ENCODE measurements at regions not wholly inside any gene's neighbourhood (a gene's known extent, or its start where the extent isn't known, plus 50 kb on each side); places are given as distances from the start of the nearest gene placed in this dataset.

DNA sequence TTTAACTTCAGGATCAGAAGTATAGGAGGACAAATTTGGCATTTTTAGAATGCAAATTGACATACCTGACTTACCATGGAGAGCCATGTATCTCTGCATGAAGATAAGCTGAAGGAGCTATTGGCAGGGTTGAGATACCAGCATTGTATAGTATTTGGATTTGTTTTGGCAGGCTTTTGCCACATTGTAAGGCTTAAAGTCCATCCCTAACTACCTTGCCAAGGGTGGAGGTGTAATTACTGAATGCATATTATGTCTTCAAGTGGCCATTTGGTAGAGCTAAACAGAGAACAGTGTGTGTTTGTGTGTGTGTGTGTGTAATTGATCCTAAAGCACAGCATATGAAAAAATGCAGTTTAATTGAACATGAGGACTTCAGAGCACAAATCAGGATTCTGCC, 324.7 kb downstream of the FAM170A start:
- POLR2A ChIA-PET: no interaction called here
- H3K9me3 ChIP-seq (ENCODE audit: low read length): no peaks in the 10 kb centered on the region
- H2AFZ ChIP-seq (ENCODE audit: low read length): no peak overlapping the region
- H3K27ac ChIP-seq (ENCODE audit: low read depth, low read length, poor library complexity, severe bottlenecking): no peak overlapping the region
- H3K36me3 ChIP-seq (ENCODE audit: insufficient read depth, low read length): no peaks in the 10 kb centered on the region
- TF ChIP-seq, protein P1, sequence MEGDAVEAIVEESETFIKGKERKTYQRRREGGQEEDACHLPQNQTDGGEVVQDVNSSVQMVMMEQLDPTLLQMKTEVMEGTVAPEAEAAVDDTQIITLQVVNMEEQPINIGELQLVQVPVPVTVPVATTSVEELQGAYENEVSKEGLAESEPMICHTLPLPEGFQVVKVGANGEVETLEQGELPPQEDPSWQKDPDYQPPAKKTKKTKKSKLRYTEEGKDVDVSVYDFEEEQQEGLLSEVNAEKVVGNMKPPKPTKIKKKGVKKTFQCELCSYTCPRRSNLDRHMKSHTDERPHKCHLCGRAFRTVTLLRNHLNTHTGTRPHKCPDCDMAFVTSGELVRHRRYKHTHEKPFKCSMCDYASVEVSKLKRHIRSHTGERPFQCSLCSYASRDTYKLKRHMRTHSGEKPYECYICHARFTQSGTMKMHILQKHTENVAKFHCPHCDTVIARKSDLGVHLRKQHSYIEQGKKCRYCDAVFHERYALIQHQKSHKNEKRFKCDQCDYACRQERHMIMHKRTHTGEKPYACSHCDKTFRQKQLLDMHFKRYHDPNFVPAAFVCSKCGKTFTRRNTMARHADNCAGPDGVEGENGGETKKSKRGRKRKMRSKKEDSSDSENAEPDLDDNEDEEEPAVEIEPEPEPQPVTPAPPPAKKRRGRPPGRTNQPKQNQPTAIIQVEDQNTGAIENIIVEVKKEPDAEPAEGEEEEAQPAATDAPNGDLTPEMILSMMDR (conservative IDR thresholded peaks at IDR 0.05; ENCODE audit: low read length): no peak
- TF ChIP-seq EZH2phosphoT487 (IDR thresholded peaks at IDR 0.05; ENCODE audit: borderline replicate concordance, low read depth, low read length): no peak
- no peak overlapping the region for H3K4me3 ChIP-seq (ENCODE audit: low read depth, low read length, poor library complexity, severe bottlenecking)
- CTCF ChIA-PET (ENCODE audit: unreplicated experiment): no interaction called here
- H4K20me1 ChIP-seq (ENCODE audit: insufficient read depth, low read length): no peaks in the 10 kb centered on the region
- H3K79me2 ChIP-seq (ENCODE audit: insufficient read depth, low read depth, low read length): no peaks in the 10 kb centered on the region
- no peaks in the 10 kb centered on the region for H3K4me1 ChIP-seq (ENCODE audit: insufficient read depth, low read length, poor library complexity, severe bottlenecking)
- H3K4me2 ChIP-seq (ENCODE audit: low read length): no peak overlapping the region
- no TSS peak for BruUV-seq (replicated peaks)
- intact Hi-C loops (cut with micrococcal nuclease; ENCODE audit: unreplicated experiment): no loop called here
- no peaks in the 10 kb centered on the region for H3K9me2 ChIP-seq (ENCODE audit: insufficient read depth, low read length)
- no peak for DNase-seq (ENCODE audit: low spot score)

DNA sequence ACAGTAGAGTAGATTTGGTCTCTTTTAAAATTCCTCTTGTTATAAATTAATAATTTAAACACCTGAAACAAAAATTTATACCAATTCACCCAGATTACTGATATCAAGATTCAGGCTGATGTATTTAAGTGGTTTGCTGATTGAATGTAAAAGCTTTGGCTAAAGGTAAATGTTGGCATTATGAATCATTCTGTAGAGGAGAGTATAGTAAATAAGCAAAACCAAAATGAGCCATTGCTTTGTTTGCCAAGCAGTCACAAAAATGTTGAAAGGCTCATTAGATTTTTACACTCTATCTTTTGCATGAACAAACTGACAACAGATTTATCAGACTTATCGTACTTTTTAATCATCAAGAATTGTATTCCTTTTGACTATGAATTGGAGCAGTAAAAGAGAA, 332.6 kb downstream of the FAM170A start:
- Histone ChIP-seq H3K4me3 (ENCODE audit: low read depth, low read length, poor library complexity, severe bottlenecking) (no peak overlapping the region), H4K20me1 (ENCODE audit: insufficient read depth, low read length) (no peaks in the 10 kb centered on the region), H3K9me2 (ENCODE audit: insufficient read depth, low read length) (no peaks in the 10 kb centered on the region), H3K4me1 (ENCODE audit: insufficient read depth, low read length, poor library complexity, severe bottlenecking) (no peaks in the 10 kb centered on the region), H3K79me2 (ENCODE audit: insufficient read depth, low read depth, low read length) (no peaks in the 10 kb centered on the region), H3K36me3 (ENCODE audit: insufficient read depth, low read length) (no peaks in the 10 kb centered on the region), H3K27ac (ENCODE audit: low read depth, low read length, poor library complexity, severe bottlenecking) (no peak overlapping the region), H3K4me2 (ENCODE audit: low read length) (no peak overlapping the region), H2AFZ (ENCODE audit: low read length) (no peak overlapping the region), H3K9me3 (ENCODE audit: low read length) (no peaks in the 10 kb centered on the region)
- ChIA-PET POLR2A (interaction anchor here (1.5 kb wide), 1 partner anchor 9 kb away, joined by 3 read pairs; no protein-coding TSS in a partner anchor), CTCF (ENCODE audit: unreplicated experiment) (no interaction called here)
- intact Hi-C loops (cut with micrococcal nuclease; ENCODE audit: unreplicated experiment): no loop called here
- DNase-seq (ENCODE audit: low spot score): no peak
- TF ChIP-seq, protein P1 (conservative IDR thresholded peaks at IDR 0.05; ENCODE audit: low read length): no peak
- no peak for TF ChIP-seq EZH2phosphoT487 (IDR thresholded peaks at IDR 0.05; ENCODE audit: borderline replicate concordance, low read depth, low read length)
- no TSS peak for BruUV-seq (replicated peaks)

DNA sequence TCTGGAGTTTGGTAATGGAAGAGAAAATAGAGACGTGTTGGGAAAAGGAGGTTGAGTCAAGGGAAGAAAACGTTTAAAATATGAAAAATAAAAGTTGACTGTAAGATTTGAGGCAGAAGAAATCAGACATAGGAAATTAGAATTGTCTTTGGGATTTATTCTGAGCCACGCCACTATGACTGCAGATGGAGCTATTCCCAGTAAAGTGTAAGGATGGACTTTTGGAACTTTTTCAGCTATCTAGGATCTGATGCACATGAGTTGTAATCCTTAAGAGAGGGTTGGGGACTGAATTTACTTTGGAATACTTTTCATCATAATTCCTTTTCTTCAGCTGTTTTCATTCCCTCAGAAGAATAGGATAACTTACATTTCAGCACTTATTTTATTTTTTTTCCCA, 336.7 kb downstream of the FAM170A start:
- no peaks in the 10 kb centered on the region for H4K20me1 ChIP-seq (ENCODE audit: insufficient read depth, low read length)
- TF ChIP-seq EZH2phosphoT487 (IDR thresholded peaks at IDR 0.05; ENCODE audit: borderline replicate concordance, low read depth, low read length): no peak
- TF ChIP-seq, protein P1 (conservative IDR thresholded peaks at IDR 0.05; ENCODE audit: low read length): no peak
- ChIA-PET CTCF (ENCODE audit: unreplicated experiment) (no interaction called here), POLR2A (interaction anchor here (0.7 to 1.2 kb wide), 2 partner anchors 9 to 12 kb away, joined by 4 to 5 read pairs; no protein-coding TSS in a partner anchor)
- H3K79me2 ChIP-seq (ENCODE audit: insufficient read depth, low read depth, low read length): no peaks in the 10 kb centered on the region
- BruUV-seq (replicated peaks): no TSS peak
- intact Hi-C loops (cut with micrococcal nuclease; ENCODE audit: unreplicated experiment): no loop called here
- H3K9me2 ChIP-seq (ENCODE audit: insufficient read depth, low read length): no peaks in the 10 kb centered on the region
- H3K36me3 ChIP-seq (ENCODE audit: insufficient read depth, low read length): no peaks in the 10 kb centered on the region
- H3K4me3 ChIP-seq (ENCODE audit: low read depth, low read length, poor library complexity, severe bottlenecking): no peak overlapping the region
- H3K9me3 ChIP-seq (ENCODE audit: low read length): no peaks in the 10 kb centered on the region
- no peak overlapping the region for H3K27ac ChIP-seq (ENCODE audit: low read depth, low read length, poor library complexity, severe bottlenecking)
- H2AFZ ChIP-seq (ENCODE audit: low read length): no peak overlapping the region
- no peak overlapping the region for H3K4me2 ChIP-seq (ENCODE audit: low read length)
- no peak for DNase-seq (ENCODE audit: low spot score)
- H3K4me1 ChIP-seq (ENCODE audit: insufficient read depth, low read length, poor library complexity, severe bottlenecking): no peaks in the 10 kb centered on the region

All from OCI-LY7 (cell line).